PC-3 (cell line): ENCODE measurements at regions not wholly inside any gene's neighbourhood (a gene's known extent, or its start where the extent isn't known, plus 50 kb on each side); places are given as distances from the start of the nearest gene placed in this dataset.

Source experiments
- ATAC-seq: fragments of 200-7000 bp; cut with Tn5 transposase; 2 replicates; pipeline ENCODE4 v1.9.1; 2020; ENCODE audit warnings: mild to moderate bottlenecking, moderate library complexity
- BruUV-seq: library from RNA; stranded (reverse); fragments of 400-500 nt; replicated peaks from 2 replicates; lab custom pipeline; 2021; lab: Mats Ljungman, UMichigan
- CTCF ChIA-PET: fragments of 300-600 bp; sonication (Branson Sonifier 250); formaldehyde crosslinking; loops from one replicate; lab custom pipeline; 2022; ENCODE audit warnings: antibody characterized with exemption; lab: Charles Lee
- POLR2A ChIA-PET: fragments of 300-600 bp; sonication (Branson Sonifier 250); formaldehyde crosslinking; loops from one replicate; lab custom pipeline; 2022; ENCODE audit warnings: antibody characterized with exemption; ENCODE audit not compliant: unreplicated experiment; lab: Charles Lee
- DNase-seq: peaks from one replicate; pipeline ENCODE4 v3.0.0-alpha.2; 2015
- H2AFZ ChIP-seq: fragments of 300-600 bp; sonication (generic); 2 replicates; pipeline ENCODE4 v1.6.0; 2016; ENCODE audit warnings: antibody characterized with exemption, low read length
- H3F3A ChIP-seq: fragments of 300-600 bp; sonication (generic); one replicate; pipeline ENCODE4 v1.6.0; 2017; ENCODE audit warnings: antibody characterized with exemption, low read length, control low read depth, mild to moderate bottlenecking; ENCODE audit not compliant: unreplicated experiment
- H3K27ac ChIP-seq: fragments of 300-600 bp; sonication (generic); 2 replicates; pipeline ENCODE4 v1.5.1; 2016; ENCODE audit warnings: mild to moderate bottlenecking, low read length
- H3K27me3 ChIP-seq: fragments of 300-600 bp; sonication (generic); 2 replicates; pipeline ENCODE4 v1.6.1; 2016; ENCODE audit warnings: low read length, mixed read lengths
- H3K36me3 ChIP-seq: fragments of 300-600 bp; sonication (generic); 2 replicates; pipeline ENCODE4 v1.6.1; 2016; ENCODE audit warnings: low read depth, mixed run types, low read length, mixed read lengths
- H3K4me1 ChIP-seq: fragments of 300-600 bp; sonication (generic); 2 replicates; pipeline ENCODE4 v1.5.1; 2016; ENCODE audit warnings: low read length; ENCODE audit not compliant: insufficient read depth
- H3K4me2 ChIP-seq: fragments of 300-600 bp; sonication (generic); 2 replicates; pipeline ENCODE4 v1.6.0; 2016; ENCODE audit warnings: low read length
- H3K4me3 ChIP-seq: fragments of 300-600 bp; sonication (generic); 2 replicates; pipeline ENCODE4 v1.5.1; 2016; ENCODE audit warnings: mild to moderate bottlenecking, low read length, mixed read lengths
- H3K79me2 ChIP-seq: fragments of 300-600 bp; sonication (generic); 2 replicates; pipeline ENCODE4 v1.6.1; 2017; ENCODE audit warnings: low read length, mixed read lengths
- H3K9ac ChIP-seq: fragments of 300-600 bp; sonication (generic); 2 replicates; pipeline ENCODE4 v1.6.0; 2016; ENCODE audit warnings: mild to moderate bottlenecking, low read length
- H3K9me2 ChIP-seq: fragments of 300-600 bp; sonication (generic); replicated peaks from 2 replicates; pipeline ENCODE4 v1.6.1; 2016; ENCODE audit warnings: mixed run types, low read length, mixed read lengths
- H3K9me3 ChIP-seq: fragments of 300-600 bp; sonication (generic); 2 replicates; pipeline ENCODE4 v1.6.1; 2016; ENCODE audit warnings: low read length, mixed read lengths
- H4K20me1 ChIP-seq: fragments of 300-600 bp; sonication (generic); 2 replicates; pipeline ENCODE4 v1.6.1; 2016; ENCODE audit warnings: low read length, mixed read lengths
- EZH2 ChIP-seq: fragments of 300-600 bp; sonication (generic); IDR thresholded peaks from one replicate; pipeline ENCODE4 v1.6.1; 2017; ENCODE audit warnings: antibody characterized with exemption, mild to moderate bottlenecking, low read length; ENCODE audit not compliant: unreplicated experiment
- EZH2phosphoT487 ChIP-seq: fragments of 300-600 bp; sonication (generic); IDR thresholded peaks from 2 replicates; pipeline ENCODE4 v1.6.1; 2018; ENCODE audit warnings: mild to moderate bottlenecking, antibody characterized with exemption, low read length, borderline replicate concordance
- intact Hi-C: fragments of 100-400 bp; cut with micrococcal nuclease; formaldehyde crosslinking; loops from 2 replicates; pipeline ENCODE4 v1.9.0; 2023
- TF ChIP-seq, protein P1 (sequence below): fragments of 300-600 bp; sonication (generic); conservative IDR thresholded peaks from 2 replicates; pipeline ENCODE4 v1.5.1; 2017; ENCODE audit warnings: antibody characterized with exemption, low read depth, mild to moderate bottlenecking, low read length

DNA sequence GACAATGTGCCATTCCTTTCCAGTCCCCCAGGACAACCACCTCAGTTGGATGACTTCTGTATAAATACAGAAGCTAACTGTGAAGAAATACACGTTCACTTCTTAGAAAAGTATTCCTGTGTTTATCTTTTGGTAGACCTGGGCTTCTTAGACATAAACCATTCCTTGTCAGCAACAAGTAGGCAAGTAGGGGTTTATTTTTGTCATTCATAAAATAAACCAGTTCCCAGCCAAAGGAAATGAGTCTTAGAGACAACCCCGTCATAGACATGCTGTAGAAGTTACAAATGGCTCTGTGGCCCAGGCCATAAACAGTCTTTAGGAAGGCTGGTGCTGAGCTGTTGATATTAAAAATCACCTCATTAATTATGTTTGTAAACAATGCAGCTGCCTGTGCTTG lies 243.2 kb downstream of the SPTSSA start:
- peaks cover 31% of the 10 kb centered on the region for H3K4me1 ChIP-seq
- H3K36me3 ChIP-seq: no peaks in the 10 kb centered on the region
- BruUV-seq: no TSS peak
- no peaks in the 10 kb centered on the region for H3K9me3 ChIP-seq
- TF ChIP-seq EZH2phosphoT487 (no peak), EZH2 (no peak)
- TF ChIP-seq, protein P1, sequence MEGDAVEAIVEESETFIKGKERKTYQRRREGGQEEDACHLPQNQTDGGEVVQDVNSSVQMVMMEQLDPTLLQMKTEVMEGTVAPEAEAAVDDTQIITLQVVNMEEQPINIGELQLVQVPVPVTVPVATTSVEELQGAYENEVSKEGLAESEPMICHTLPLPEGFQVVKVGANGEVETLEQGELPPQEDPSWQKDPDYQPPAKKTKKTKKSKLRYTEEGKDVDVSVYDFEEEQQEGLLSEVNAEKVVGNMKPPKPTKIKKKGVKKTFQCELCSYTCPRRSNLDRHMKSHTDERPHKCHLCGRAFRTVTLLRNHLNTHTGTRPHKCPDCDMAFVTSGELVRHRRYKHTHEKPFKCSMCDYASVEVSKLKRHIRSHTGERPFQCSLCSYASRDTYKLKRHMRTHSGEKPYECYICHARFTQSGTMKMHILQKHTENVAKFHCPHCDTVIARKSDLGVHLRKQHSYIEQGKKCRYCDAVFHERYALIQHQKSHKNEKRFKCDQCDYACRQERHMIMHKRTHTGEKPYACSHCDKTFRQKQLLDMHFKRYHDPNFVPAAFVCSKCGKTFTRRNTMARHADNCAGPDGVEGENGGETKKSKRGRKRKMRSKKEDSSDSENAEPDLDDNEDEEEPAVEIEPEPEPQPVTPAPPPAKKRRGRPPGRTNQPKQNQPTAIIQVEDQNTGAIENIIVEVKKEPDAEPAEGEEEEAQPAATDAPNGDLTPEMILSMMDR: no peak
- no peak overlapping the region for H2AFZ ChIP-seq
- no peak overlapping the region for H3K4me2 ChIP-seq
- POLR2A ChIA-PET: no interaction called here
- H3K27me3 ChIP-seq: no peaks in the 10 kb centered on the region
- no peaks in the 10 kb centered on the region for H3F3A ChIP-seq
- no peak overlapping the region for H3K27ac ChIP-seq
- no peak overlapping the region for H3K9ac ChIP-seq
- intact Hi-C loops: no loop called here
- DNase-seq (no peak), ATAC-seq (no peak)
- H3K4me3 ChIP-seq: no peak overlapping the region
- CTCF ChIA-PET: no interaction called here
- no peaks in the 10 kb centered on the region for H4K20me1 ChIP-seq
- no peaks in the 10 kb centered on the region for H3K9me2 ChIP-seq
- no peaks in the 10 kb centered on the region for H3K79me2 ChIP-seq

DNA sequence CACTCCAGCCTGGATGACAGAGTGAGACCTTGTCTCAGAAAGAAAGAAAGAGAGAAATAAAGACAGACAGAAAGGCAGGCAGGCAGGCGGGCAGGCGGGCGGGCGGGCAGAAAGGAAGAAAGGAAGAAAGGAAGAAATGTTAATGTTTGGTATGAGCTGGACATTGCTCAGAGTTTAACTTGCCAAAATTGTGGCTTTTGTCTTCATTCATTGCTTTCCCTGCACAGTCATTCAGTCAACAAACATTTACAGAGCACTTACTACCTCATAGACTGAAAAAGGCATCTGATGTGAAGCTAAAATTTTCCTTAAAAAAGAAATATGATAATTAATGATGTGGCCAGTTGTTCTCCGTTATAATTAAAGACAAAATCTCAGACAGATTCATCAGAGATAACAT lies 247.1 kb downstream of the SPTSSA start:
- Histone ChIP-seq H3K4me1 (peaks cover 21% of the 10 kb centered on the region), H3K36me3 (no peaks in the 10 kb centered on the region), H3K9ac (no peak overlapping the region), H3K27ac (peak overlapping the region; percentile 21), H2AFZ (no peak overlapping the region), H3K4me3 (no peak overlapping the region; the same call in 1 of the 2 replicates), H4K20me1 (no peaks in the 10 kb centered on the region), H3K4me2 (peak overlapping the region; percentile 45), H3F3A (no peaks in the 10 kb centered on the region), H3K79me2 (no peaks in the 10 kb centered on the region), H3K9me3 (no peaks in the 10 kb centered on the region), H3K27me3 (no peaks in the 10 kb centered on the region), H3K9me2 (no peaks in the 10 kb centered on the region)
- intact Hi-C loops: no loop called here
- TF ChIP-seq, protein P1: no peak
- TF ChIP-seq EZH2: no peak
- no peak for TF ChIP-seq EZH2phosphoT487
- ChIA-PET CTCF (interaction anchor here (0.6 kb wide), 1 partner anchor 57 kb away, joined by 3 read pairs; no protein-coding TSS in a partner anchor), POLR2A (no interaction called here)
- DNase-seq (peak; percentile 88), ATAC-seq (peak; percentile 92)
- BruUV-seq: no TSS peak

DNA sequence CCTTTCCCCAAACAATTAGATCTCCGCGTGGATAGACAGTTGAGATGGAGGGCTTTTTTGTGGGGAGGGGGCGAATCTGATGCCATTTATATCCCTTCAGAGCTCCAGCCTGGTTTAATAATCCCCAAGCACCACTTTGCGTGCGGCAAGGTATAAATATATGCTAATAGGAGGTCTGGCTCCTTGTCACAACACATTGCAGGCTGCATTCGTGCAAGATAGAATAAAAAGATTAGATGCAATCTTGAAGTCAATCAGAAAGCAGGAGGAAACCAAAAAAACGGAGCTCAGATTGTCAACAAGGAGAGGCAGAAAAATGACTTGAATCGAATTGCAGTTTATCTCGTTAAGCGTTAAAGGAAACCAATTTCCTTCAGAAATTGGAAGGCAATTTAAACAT lies 248.7 kb downstream of the SPTSSA start:
- Histone ChIP-seq H3K4me3 (no peak overlapping the region), H3K79me2 (no peaks in the 10 kb centered on the region), H3K9me3 (no peaks in the 10 kb centered on the region), H3K27ac (no peak overlapping the region), H3K9me2 (no peaks in the 10 kb centered on the region), H3K4me2 (no peak overlapping the region), H3K36me3 (no peaks in the 10 kb centered on the region), H3F3A (no peaks in the 10 kb centered on the region), H3K27me3 (no peaks in the 10 kb centered on the region), H4K20me1 (no peaks in the 10 kb centered on the region), H3K9ac (no peak overlapping the region), H2AFZ (no peak overlapping the region), H3K4me1 (peaks cover 21% of the 10 kb centered on the region)
- ATAC-seq (no peak), DNase-seq (no peak)
- ChIA-PET CTCF (no interaction called here), POLR2A (no interaction called here)
- intact Hi-C loops: no loop called here
- no TSS peak for BruUV-seq
- TF ChIP-seq EZH2phosphoT487: no peak
- TF ChIP-seq, protein P1: no peak
- TF ChIP-seq EZH2: no peak
